NT2/D1 (cell line): ENCODE measurements at regions not wholly inside any gene's neighbourhood (a gene's known extent, or its start where the extent isn't known, plus 50 kb on each side); places are given as distances from the start of the nearest gene placed in this dataset.

Experiments used
- SUZ12 ChIP-seq: IDR thresholded peaks from 2 replicates; pipeline ENCODE4 v1.6.1; 2011; ENCODE audit not compliant: insufficient read length, insufficient read depth; ENCODE audit errors: extremely low read depth
- YY1 ChIP-seq: IDR thresholded peaks from 2 replicates; pipeline ENCODE4 v1.6.1; 2011; ENCODE audit not compliant: insufficient read length, insufficient read depth
- ZNF274 ChIP-seq: IDR thresholded peaks from 2 replicates; pipeline ENCODE4 v1.6.1; 2011; ENCODE audit warnings: mild to moderate bottlenecking, low read depth, low read length

DNA sequence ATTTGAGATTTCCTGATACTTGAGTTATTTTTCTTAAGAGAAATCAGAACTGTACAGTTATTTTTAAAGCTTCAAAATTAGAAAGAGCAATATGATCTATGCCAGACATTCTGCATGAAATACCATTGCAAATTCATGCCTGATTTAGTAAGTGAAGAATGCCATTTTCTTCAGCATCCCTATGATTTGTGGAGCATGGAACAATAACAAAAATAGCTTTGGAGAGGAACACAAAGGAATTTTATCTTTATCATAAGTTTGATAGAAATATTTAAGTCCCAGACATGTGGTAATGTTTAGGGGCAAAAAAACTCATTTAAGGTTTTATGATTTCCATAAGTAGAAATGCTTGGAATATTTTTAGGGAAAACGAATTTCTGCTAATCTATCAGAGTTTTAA is 1863.4 kb downstream of the EFNA5 start:
- TF ChIP-seq SUZ12, result no peak
- TF ChIP-seq YY1, result no peak
- TF ChIP-seq ZNF274, result no peak
